Uterus (tissue), 3 donors: ENCODE measurements at regions not wholly inside any gene's neighbourhood (a gene's known extent, or its start where the extent isn't known, plus 50 kb on each side); places are given as distances from the start of the nearest gene placed in this dataset.

Experiments used
- DNase-seq, 2 donors: peaks; one replicate each; pipeline ENCODE4 v3.0.0-alpha.2; 2019 to 2020
- H3K27ac ChIP-seq, 2 donors: fragments of 200-600 bp; sonication (generic); 1 replicate in 1 of 2; 2 replicates in 1 of 2; pipeline ENCODE4 v1.5.1; 2016 to 2018
- H3K27me3 ChIP-seq, 2 donors: fragments of 200-600 bp; sonication (generic); one replicate each; pipeline ENCODE4 v1.5.1; 2018 to 2019; ENCODE audit warnings: control low read depth in 1 of 2
- H3K36me3 ChIP-seq, 2 donors: fragments of 200-600 bp; sonication (generic); one replicate each; pipeline ENCODE4 v1.5.1; 2019; ENCODE audit warnings: control low read depth in 1 of 2
- H3K4me1 ChIP-seq, 2 donors: fragments of 200-600 bp; sonication (generic); one replicate each; pipeline ENCODE4 v1.5.1; 2018 to 2019; ENCODE audit warnings: control low read depth in 1 of 2
- H3K4me3 ChIP-seq, 2 donors: fragments of 200-600 bp; sonication (generic); 1 replicate in 1 of 2; 2 replicates in 1 of 2; pipeline ENCODE4 v1.5.1; 2018 to 2019; ENCODE audit warnings: mild to moderate bottlenecking in 1 of 2
- H3K9me3 ChIP-seq, 2 donors: fragments of 200-600 bp; sonication (generic); one replicate each; pipeline ENCODE4 v1.5.1; 2019; ENCODE audit warnings: control low read depth in 1 of 2
- CTCF ChIP-seq, 4 experiments: fragments of 200-600 bp in 2 of 4; fragments of 450-650 bp in 2 of 4; sonication (generic) in 2 of 4; IDR thresholded peaks; one replicate each; pipeline ENCODE4 v1.5.1; 2016 to 2019; ENCODE audit warnings: antibody characterized with exemption in 4 of 4, mild to moderate bottlenecking in 2 of 4, moderate library complexity in 1 of 4
- POLR2A ChIP-seq, 2 donors: fragments of 450-650 bp; IDR thresholded peaks; one replicate each; pipeline ENCODE4 v1.6.1; 2016; ENCODE audit warnings: antibody characterized with exemption in 2 of 2, mild to moderate bottlenecking in 1 of 2, moderate library complexity in 1 of 2
- intact Hi-C: fragments of 100-400 bp; cut with DNase I; formaldehyde crosslinking; loops from one replicate; pipeline ENCODE4 v1.15.1; 2023; ENCODE audit warnings: low total_unique reads
- donor health status: DM: yes; HTN: yes; CAD: no.

DNA sequence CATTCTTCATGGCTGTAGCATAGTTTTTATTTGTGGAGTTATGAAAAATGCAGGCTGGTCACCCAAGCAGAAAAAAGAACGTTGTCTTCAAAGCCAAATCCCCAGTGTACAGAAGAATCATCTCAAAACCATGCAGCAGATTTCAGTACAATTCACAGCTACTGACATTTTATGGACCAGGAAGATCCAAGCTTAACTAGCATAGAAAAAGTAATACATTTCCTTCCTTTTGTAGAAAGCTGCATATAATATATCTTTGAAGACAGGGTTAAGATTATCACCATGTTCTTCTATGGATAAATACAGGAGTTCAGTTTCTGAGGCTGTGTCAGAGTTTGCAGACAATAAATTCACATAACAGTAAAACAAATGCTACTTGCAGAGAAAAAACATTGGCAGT lies 1054.8 kb upstream of the C9orf72 start:
- H3K27me3 ChIP-seq, result no peaks in the 10 kb centered on the region
- no peaks in the 10 kb centered on the region for H3K9me3 ChIP-seq
- no peak for DNase-seq
- TF ChIP-seq POLR2A (IDR thresholded peaks at IDR 0.05) (no peak), CTCF (IDR thresholded peaks at IDR 0.05) (no peak)
- H3K27ac ChIP-seq, result no peak overlapping the region
- no peaks in the 10 kb centered on the region for H3K36me3 ChIP-seq
- intact Hi-C loops, result no loop called here
- no peaks in the 10 kb centered on the region for H3K4me1 ChIP-seq
- no peak overlapping the region for H3K4me3 ChIP-seq

- intact Hi-C loops, result no loop called here
- H3K27ac ChIP-seq, result no peak overlapping the region
- no peaks in the 10 kb centered on the region for H3K36me3 ChIP-seq
- no peak for DNase-seq
- H3K4me3 ChIP-seq, result no peak overlapping the region
- H3K27me3 ChIP-seq, result no peaks in the 10 kb centered on the region
- no peaks in the 10 kb centered on the region for H3K4me1 ChIP-seq
- no peak for TF ChIP-seq POLR2A (IDR thresholded peaks at IDR 0.05)
- TF ChIP-seq CTCF (IDR thresholded peaks at IDR 0.05), result no peak
- no peaks in the 10 kb centered on the region for H3K9me3 ChIP-seq
Measured at GRCh38 chr9:28648723-28649122, 1075.4 kb upstream of the C9orf72 start.

- no peaks in the 10 kb centered on the region for H3K4me1 ChIP-seq
- H3K9me3 ChIP-seq, result no peaks in the 10 kb centered on the region
- intact Hi-C loops, result no loop called here
- H3K4me3 ChIP-seq, result no peak overlapping the region
- DNase-seq, result no peak
- no peak overlapping the region for H3K27ac ChIP-seq
- TF ChIP-seq CTCF (IDR thresholded peaks at IDR 0.05) (no peak), POLR2A (IDR thresholded peaks at IDR 0.05) (no peak)
- no peaks in the 10 kb centered on the region for H3K27me3 ChIP-seq
- no peaks in the 10 kb centered on the region for H3K36me3 ChIP-seq
Measured at GRCh38 chr9:28650327-28650726, 1077.0 kb upstream of the C9orf72 start.

DNA sequence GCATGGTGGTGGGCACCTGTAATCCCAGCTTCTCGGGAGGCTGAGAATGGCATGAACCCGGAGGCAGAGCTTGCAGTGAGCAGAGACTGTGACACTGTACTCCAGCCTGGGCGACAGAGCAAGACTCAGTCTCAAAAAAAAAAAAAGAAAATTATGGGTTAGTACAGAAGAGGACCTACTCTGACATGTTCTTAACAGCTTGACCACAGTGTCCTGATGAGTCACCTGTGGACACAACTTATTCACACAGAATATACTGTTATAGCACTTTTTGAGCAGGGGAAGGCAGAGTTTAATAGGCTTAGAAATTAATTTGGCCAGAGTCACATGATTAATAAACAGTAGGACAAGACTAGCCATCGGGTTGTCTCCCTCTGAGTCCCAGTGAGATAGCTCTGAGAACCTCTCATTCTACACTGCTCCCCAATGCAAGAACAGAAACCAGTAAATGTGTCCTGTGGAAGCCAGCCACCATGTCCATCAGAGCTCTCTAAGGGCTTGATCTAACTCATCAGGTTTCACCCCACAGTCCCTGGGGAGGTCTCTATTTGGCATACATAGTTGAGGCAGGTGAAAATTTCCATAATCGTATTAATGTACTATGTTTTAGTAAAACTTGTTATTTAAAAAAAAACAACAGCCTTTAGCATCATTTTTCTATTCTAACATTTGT lies 1077.9 kb upstream of the C9orf72 start:
- no peak overlapping the region for H3K4me3 ChIP-seq
- H3K27ac ChIP-seq, result no peak overlapping the region
- no peaks in the 10 kb centered on the region for H3K4me1 ChIP-seq
- no peaks in the 10 kb centered on the region for H3K9me3 ChIP-seq
- H3K36me3 ChIP-seq, result no peaks in the 10 kb centered on the region
- no peak for DNase-seq
- TF ChIP-seq POLR2A (IDR thresholded peaks at IDR 0.05), result no peak
- no peak for TF ChIP-seq CTCF (IDR thresholded peaks at IDR 0.05)
- intact Hi-C loops, result no loop called here
- H3K27me3 ChIP-seq, result no peaks in the 10 kb centered on the region

DNA sequence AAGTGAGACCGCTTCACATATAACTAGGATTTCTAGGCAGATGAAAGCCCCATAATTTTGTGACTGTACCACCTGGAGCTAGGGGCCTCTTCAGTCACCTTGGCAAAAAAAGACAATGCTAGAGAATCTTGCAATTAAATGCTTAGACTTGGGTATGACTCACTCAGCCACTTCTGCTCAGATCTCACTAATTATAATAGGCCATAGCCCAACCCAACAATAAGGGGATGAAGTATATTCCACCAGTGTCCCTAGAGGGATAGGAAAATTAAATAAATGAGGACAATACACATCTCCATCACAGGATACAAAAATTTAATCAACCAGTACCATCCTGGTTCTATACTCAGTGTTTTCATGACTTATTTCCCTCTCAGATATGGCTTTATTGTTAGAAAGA lies 1079.9 kb upstream of the C9orf72 start:
- H3K36me3 ChIP-seq, result no peaks in the 10 kb centered on the region
- intact Hi-C loops, result no loop called here
- TF ChIP-seq CTCF (IDR thresholded peaks at IDR 0.05) (no peak), POLR2A (IDR thresholded peaks at IDR 0.05) (no peak)
- no peaks in the 10 kb centered on the region for H3K27me3 ChIP-seq
- no peak overlapping the region for H3K4me3 ChIP-seq
- no peaks in the 10 kb centered on the region for H3K4me1 ChIP-seq
- no peak overlapping the region for H3K27ac ChIP-seq
- H3K9me3 ChIP-seq, result no peaks in the 10 kb centered on the region
- DNase-seq, result no peak
